Stimulated activated naive B cell treated with anti-CD40 and anti-IgM and Interleukin-4, amounts not matched to agents 10 μg/mL and 1 μg/mL and 100 μg/mL, for 72 hours (primary cell): ENCODE measurements at regions not wholly inside any gene's neighbourhood (a gene's known extent, or its start where the extent isn't known, plus 50 kb on each side); places are given as distances from the start of the nearest gene placed in this dataset.
A peak's percentile ranks its signal among the peaks of the same experiment; 100 is the strongest.
"Not testable (repeated sequence)": the region's sequence is repeated elsewhere in the genome, so short reads cannot be mapped to it uniquely, and the experiment has no call there.

Experiments used
- ATAC-seq, 2 donors: fragments of 150-1000 bp; cut with Tn5 transposase; replicated peaks; 2 replicates each; pipeline ENCODE4 v1.10.0; 2021; ENCODE audit warnings: moderate library complexity in 1 of 2
- DNase-seq: peaks from one replicate; pipeline ENCODE4 v3.0.0; 2021
- H3K27ac Mint-ChIP-seq: one replicate; pipeline ENCODE4 v1.8.0; 2022; ENCODE audit warnings: mild to moderate bottlenecking, mixed read lengths
- H3K27me3 Mint-ChIP-seq, 2 donors: one replicate each; pipeline ENCODE4 v1.8.0; 2022; ENCODE audit warnings: mixed read lengths in 2 of 2
- H3K36me3 Mint-ChIP-seq, 2 donors: one replicate each; pipeline ENCODE4 v1.8.0; 2022; ENCODE audit warnings: mixed read lengths in 2 of 2, mild to moderate bottlenecking in 1 of 2
- H3K4me1 Mint-ChIP-seq, 2 donors: one replicate each; pipeline ENCODE4 v1.8.0; 2022; ENCODE audit warnings: mixed read lengths in 2 of 2, mild to moderate bottlenecking in 1 of 2
- H3K4me3 Mint-ChIP-seq, 2 donors: one replicate each; pipeline ENCODE4 v1.8.0; 2022; ENCODE audit warnings: mild to moderate bottlenecking in 2 of 2, mixed read lengths in 2 of 2, moderate library complexity in 1 of 2
- H3K9me3 Mint-ChIP-seq, 2 donors: one replicate each; pipeline ENCODE4 v1.8.0; 2022; ENCODE audit warnings: mixed read lengths in 2 of 2, mild to moderate bottlenecking in 1 of 2

DNA sequence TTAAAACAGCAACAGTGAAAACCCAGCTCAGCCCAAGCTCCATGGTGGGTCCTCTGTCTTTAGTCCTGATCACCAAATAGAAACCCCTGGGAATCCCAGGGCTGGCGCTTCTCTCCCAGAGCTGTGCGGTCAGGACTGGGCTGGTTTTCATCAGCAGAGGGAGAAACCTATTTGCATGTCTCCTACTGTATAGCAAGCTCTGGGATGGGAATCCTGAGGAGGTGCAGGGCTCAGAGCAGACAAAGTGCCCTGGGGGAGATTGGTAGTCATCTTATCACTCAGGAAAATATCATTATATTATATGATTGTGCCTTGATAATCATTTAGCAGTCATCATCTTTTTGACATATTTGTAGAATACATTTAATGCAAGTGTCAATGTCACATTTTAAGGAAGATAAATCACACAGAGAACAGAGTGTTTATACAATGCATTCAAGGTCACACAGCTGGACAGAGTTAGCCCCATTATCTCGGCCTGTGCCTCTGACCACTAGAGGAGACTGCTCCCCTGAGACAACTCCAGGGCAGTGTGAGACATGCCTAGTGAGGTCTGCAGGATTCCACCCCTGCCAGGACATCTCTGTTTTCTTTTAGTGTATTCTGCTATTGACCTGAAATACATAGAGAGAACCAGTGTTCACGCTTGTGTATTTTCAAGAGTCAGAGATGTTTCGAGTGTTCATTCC, 818.6 kb downstream of the TMEM121 start:
- not testable (repeated sequence) for H3K9me3 Mint-ChIP-seq, H3K27ac Mint-ChIP-seq, DNase-seq, H3K36me3 Mint-ChIP-seq, H3K4me3 Mint-ChIP-seq, H3K27me3 Mint-ChIP-seq, ATAC-seq
- H3K4me1 Mint-ChIP-seq = peaks cover 10 to 17% of the 10 kb centered on the region in 2 donors

DNA sequence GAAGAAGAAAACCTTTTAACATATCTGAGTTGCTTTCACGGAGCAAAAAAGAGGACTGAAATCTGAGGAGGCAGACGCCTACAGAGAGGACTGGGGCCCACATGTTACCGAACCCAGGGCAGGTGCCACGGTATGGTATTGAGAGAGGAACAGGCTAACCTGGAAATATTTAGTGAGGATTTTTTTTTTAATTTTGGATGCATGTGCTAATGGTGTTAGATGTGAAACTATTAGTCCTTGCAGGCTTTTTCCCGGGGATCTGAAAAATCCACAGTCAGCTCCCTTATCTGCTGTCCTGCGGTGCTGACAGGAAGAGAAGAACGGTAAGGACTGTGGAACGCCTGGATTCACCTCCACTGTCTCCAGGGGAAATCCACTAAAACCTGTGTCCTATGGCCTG, 819.7 kb downstream of the TMEM121 start:
- peaks cover 10 to 18% of the 10 kb centered on the region in 2 donors for H3K4me1 Mint-ChIP-seq
- DNase-seq (no peak), ATAC-seq (no peak)
- H3K27me3 Mint-ChIP-seq = no peaks in the 10 kb centered on the region
- no peaks in the 10 kb centered on the region for H3K36me3 Mint-ChIP-seq
- no peak overlapping the region for H3K4me3 Mint-ChIP-seq
- H3K27ac Mint-ChIP-seq = no peak overlapping the region
- no peaks in the 10 kb centered on the region for H3K9me3 Mint-ChIP-seq

DNA sequence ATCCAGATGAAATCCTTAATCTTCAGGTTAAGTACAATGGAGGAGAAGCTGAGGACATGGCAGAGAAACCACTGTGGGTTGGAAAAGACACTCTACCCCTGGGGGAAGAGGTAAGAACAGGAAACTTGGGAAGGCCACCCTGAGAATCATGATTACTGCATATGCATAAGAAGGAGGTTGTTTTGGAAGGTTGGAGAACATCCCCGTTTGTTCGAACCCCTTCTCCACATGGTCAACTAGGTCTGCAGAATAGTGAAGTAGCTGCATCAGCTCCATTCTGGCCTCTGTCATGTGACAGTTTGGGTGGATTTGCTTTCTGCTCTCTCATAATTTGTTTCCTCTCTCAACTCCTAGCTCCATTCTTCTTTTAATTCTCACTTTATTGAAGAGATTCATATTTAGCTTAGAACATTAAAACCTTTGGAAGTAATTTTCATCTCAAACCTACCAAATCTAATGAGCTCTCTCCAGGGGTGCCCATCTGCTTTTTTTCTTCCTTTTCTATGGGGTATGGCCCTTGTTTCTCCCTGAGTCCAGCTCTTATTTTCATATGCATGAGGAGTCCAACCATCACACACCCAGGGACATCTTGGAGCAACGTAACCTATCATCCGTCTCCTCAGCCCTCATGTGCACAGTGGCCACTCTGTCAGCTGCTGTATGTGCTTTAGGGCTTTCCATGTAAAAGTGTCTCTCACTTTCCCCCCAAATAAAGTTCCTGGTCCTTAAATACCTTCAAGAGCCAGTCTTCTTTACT, 820.3 kb downstream of the TMEM121 start:
- ATAC-seq (no peak), DNase-seq (no peak)
- Mint-ChIP-seq H3K9me3 (no peaks in the 10 kb centered on the region), H3K36me3 (no peaks in the 10 kb centered on the region), H3K27me3 (no peaks in the 10 kb centered on the region), H3K27ac (no peak overlapping the region), H3K4me3 (no peak overlapping the region), H3K4me1 (peaks cover 10 to 18% of the 10 kb centered on the region in 2 donors)

DNA sequence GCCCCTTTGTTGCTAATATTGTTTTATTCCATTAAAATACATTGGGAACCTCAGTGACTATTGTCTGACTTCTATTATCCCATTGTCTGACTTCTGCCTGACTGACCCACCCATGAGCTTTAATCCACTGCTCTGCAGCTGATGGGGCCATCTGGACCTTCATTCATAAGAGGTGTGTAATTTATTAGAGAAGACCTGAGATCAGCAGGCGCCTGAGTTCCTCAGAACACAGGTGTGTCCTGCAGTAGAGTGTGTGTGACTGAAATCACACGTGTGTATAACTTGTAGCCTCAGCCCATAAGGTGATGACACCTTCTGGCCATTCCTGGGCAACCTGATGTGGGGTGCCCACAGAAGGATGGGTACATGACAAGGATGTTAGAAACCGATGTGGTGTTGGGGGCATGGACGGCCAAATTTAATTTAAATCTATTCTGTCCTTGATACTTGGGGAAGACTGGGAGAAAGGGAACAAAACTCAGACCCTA, 821.0 kb downstream of the TMEM121 start:
- H3K9me3 Mint-ChIP-seq = no peaks in the 10 kb centered on the region
- ATAC-seq (no peak), DNase-seq (no peak)
- no peaks in the 10 kb centered on the region for H3K27me3 Mint-ChIP-seq
- no peaks in the 10 kb centered on the region for H3K36me3 Mint-ChIP-seq
- peak overlapping the region; percentile 40 for H3K27ac Mint-ChIP-seq
- H3K4me3 Mint-ChIP-seq = no peak overlapping the region
- peaks cover 10 to 18% of the 10 kb centered on the region in 2 donors for H3K4me1 Mint-ChIP-seq

DNA sequence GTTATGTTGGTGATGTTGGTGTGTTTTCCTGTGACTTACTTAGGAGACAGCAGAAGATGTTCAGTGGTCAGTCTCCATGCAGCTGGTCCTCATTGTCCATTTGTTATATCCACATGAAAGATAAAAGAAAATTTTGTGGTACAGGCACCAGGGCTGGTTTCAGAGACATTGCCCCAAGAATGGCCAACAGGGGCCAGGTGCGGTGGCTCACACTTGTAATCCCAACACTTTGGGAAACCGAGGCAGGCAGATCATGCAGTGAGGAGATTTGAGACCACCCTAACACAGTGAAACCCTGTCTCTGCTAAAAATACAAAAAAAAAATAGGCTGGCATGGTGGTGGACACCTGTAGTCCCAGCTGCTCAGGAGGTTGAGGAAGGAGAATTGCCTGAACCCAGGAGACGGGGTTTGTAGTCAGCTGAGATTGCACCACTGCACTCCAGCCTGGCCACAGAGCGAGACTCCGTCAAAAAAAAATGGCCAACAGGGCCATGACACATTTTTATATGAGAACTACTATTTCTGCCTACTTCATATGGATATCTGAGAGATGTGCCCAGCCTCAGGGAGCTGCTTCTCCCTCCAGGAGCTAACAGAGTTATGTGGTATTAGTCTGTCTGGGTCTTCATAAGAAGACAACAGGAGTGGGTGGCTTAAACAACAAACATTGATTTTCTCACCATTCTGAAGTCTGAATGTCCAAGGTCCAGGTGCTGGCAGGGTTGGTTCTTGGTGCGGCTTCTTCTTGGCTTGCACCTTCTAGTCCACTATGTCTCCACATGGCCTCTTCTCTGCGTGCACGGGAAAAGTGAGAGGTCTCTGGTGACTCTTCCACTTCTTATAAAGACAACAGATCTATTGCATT, 821.7 kb downstream of the TMEM121 start:
- Mint-ChIP-seq H3K9me3 (no peaks in the 10 kb centered on the region), H3K36me3 (no peaks in the 10 kb centered on the region), H3K27ac (peak overlapping the region; percentile 17), H3K27me3 (no peaks in the 10 kb centered on the region), H3K4me3 (no peak overlapping the region), H3K4me1 (peaks cover 10 to 18% of the 10 kb centered on the region in 2 donors)
- ATAC-seq = no peak
- DNase-seq = no peak

DNA sequence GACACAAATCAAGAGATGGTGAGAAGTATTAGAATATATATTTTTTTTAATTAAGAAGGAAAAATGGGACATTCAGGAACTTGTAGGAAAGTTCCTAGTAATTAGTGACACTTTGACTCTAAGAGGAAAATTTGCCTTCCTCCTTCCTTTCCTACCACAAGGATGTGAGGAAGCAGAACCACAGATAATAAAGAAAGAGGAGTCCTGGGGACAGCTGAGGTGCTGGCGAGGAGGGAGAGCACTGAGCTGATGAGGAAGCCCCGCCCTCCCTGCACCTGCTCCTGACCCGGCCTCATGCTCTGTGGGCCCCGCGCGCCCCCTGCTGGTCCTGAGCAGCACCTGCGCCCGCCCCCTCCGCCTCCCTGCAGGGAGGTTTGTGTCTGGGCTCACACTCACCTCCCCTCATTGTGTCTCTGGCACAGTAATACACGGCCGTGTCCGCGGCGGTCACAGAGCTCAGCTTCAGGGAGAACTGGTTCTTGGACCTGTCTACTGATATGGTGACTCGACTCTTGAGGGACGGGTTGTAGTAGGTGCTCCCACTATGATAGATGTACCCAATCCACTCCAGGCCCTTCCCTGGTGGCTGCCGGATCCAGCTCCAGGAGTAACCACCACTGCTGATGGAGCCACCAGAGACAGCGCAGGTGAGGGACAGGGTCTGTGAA, 822.6 kb downstream of the TMEM121 start:
- not testable (repeated sequence) for H3K36me3 Mint-ChIP-seq
- peak overlapping the region; percentile 47 to 65 for H3K4me3 Mint-ChIP-seq
- peak; percentile 48 to 69 for ATAC-seq

DNA sequence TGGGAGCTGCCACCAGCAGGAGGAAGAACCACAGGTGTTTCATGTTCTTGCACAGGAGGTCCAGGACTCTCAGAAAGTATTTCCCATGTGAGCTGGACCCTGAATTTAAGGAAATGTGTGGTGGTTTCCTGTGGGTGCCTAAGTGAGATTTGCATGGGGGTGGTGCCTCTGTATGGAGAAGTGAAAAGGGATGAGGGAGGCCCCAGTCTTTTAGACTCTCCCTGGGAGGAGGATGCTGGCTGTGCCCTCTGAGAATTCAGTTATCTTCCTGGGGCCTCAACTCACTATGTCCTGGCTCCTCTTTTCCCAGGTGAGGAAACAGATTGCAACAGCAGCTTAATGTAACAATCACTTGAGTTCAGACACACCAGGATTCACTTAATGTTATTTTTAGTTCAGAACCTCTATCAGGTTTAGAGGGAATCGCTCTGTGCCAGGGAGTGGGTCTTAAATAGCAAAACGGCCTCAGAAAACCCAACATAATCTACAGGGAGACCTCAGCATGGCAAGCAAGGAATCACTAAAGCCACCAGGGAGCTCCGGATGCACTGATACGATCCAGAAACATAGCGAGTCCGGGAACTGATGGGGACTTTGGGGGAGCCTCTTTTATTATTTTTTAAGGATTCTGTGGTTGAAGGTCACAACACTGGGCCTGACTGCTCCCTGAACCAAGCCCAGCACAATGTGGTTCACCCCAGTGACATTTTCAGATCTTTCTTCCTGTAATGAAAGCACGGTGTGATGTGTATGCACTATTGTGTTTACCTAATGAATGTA, 823.5 kb downstream of the TMEM121 start:
- not testable (repeated sequence) for H3K27ac Mint-ChIP-seq

More for the DNA sequence above, 822.6 kb downstream of the TMEM121 start:
- not testable (repeated sequence) for H3K27ac Mint-ChIP-seq, H3K27me3 Mint-ChIP-seq, H3K9me3 Mint-ChIP-seq
- DNase-seq = peak; percentile 84
- H3K4me1 Mint-ChIP-seq = peaks cover 10 to 18% of the 10 kb centered on the region in 2 donors

DNA sequence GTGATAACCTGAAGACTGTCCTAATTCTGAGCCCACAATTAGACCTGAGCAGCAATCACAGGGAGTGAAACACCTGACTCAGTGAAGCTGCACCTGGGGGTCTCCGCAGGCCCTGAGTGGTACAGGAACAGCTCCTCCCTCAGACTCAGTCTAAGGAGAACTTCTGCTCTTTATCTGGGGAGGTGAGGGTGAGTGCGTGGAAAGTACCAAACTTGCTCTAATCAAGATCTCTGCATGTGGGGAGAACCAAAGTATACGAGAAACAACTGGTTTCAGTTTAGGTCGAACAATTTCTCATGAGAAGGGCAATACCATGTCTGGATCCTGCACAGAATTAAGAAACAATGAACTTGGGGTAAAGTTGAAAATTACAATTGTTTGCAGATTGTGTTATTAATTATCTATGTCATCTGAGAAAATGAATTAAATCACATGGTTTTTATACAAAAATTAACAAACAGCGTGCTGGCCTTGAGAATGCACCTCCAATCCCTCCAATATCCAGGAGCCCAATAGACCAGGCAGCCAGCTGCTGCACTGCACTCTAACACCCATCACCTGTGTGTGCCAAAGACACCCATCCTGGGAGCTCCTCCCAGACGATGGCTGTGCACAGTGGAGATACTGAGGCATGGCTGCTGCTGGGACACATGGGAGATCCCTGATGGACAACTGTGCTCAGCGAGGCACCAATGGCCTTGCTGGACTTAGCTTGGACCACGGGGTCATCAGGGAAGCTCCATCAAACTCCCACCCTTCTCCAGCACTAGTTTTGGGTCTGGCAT, 828.8 kb downstream of the TMEM121 start:
- DNase-seq, H3K36me3 Mint-ChIP-seq, H3K27me3 Mint-ChIP-seq, H3K9me3 Mint-ChIP-seq: not testable (repeated sequence)
- peak; percentile 29 to 40 for ATAC-seq
- H3K4me1 Mint-ChIP-seq = peaks cover 17 to 22% of the 10 kb centered on the region in 2 donors
- H3K4me3 Mint-ChIP-seq = peak overlapping the region; percentile 29 to 44
- H3K27ac Mint-ChIP-seq = peak overlapping the region; percentile 22

More for the DNA sequence above, 823.5 kb downstream of the TMEM121 start:
- not testable (repeated sequence) for H3K9me3 Mint-ChIP-seq, DNase-seq, H3K27me3 Mint-ChIP-seq, H3K36me3 Mint-ChIP-seq
- peak overlapping the region; percentile 30 to 31 for H3K4me3 Mint-ChIP-seq
- ATAC-seq = peak; percentile 49 to 69
- H3K4me1 Mint-ChIP-seq = peaks cover 11 to 23% of the 10 kb centered on the region in 2 donors

DNA sequence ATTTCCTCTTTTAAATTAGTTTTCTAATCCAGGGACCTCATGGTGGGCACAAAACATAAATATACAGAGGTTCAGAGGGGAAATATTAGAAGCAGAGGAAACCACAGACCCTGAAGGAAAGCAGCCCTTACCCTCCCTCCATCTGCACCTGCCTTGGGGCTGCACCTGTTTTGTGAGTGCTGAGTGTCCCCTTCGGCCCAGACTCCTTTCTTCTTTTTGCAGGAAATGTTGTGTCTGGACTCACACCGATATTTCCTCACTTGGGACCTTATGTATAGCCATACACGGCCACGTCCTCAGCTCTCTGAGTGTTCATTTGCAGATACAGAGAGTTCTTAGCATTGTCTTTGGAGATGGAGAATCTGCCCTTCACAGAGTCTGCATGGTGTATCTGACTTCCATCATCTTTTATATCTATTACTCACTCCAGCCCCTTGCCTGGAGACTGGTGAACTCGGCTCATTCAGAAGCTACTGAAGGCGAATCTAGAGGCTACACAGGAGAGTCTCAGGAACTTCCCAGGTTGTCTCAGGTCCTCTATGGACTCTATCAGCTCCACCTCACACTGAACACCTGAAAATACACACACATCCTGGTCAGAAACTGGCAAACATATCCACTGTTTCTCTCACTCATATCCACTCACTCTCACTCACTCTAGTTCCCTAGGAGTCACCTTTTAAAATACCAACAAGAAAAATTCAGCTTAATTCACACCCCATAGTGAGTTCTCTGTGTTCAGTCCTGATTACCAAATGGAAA, 829.7 kb downstream of the TMEM121 start:
- not testable (repeated sequence) for DNase-seq, H3K9me3 Mint-ChIP-seq, H3K27me3 Mint-ChIP-seq, H3K36me3 Mint-ChIP-seq
- peak; percentile 24 to 64 for ATAC-seq
- Mint-ChIP-seq H3K4me1 (peaks cover 17 to 22% of the 10 kb centered on the region in 2 donors), H3K4me3 (peak overlapping the region in 1 of 2 donors; percentile 20), H3K27ac (peak overlapping the region; percentile 68)

DNA sequence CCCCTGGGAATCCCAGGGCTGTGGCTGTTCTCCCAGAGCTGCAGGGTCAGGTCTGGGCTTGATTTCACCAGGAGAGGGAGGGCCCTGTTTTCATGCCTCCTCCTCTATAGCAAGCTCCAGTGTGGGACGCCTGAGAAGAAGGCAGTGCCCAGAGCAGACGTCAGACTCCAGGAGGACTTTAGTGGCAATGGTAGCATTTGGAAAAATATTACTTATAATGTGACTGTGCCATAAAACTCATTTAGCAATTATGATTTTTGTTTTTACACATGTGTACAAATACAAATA, 830.2 kb downstream of the TMEM121 start:
- not testable (repeated sequence) for H3K27me3 Mint-ChIP-seq, DNase-seq, H3K9me3 Mint-ChIP-seq, H3K36me3 Mint-ChIP-seq
- ATAC-seq = peak in 1 of 2 donors; percentile 2
- Mint-ChIP-seq H3K4me1 (peaks cover 17 to 22% of the 10 kb centered on the region in 2 donors), H3K4me3 (peak overlapping the region in 1 of 2 donors; percentile 20), H3K27ac (peak overlapping the region; percentile 68)

DNA sequence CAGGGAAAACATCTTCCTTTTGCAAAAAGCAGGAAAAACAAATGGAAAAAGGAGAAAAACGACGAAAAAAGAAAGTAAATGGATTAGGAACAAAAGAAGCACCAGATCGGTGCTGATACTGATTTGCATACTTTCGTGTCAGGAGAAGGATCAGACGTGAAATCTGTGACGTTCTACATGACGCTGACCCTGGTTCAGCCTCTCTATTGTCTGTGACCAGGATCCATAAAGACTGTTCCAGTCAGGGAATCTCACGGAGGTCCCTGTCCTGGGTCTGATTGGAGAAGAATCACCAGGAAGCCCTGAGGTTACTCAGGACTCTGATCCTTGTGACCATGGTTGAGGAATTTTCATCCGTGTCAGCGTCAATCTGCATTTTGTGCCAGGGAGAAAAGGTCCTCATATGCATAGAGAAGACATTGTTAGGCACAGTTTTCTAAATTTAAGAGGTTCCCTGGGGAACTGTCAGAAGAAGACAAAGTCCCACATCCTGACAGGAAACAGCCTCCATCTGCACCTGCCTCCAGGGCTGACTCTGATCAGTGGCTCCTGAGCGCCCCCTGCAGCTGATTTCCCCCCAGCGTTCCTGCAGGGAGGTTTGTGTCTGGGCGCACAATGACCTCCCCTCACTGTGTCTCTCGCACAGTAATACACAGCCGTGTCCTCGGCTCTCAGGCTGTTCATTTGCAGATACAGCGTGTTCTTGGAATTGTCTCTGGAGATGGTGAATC, 832.9 kb downstream of the TMEM121 start:
- ATAC-seq = peak; percentile 62 to 77
- H3K9me3 Mint-ChIP-seq, H3K36me3 Mint-ChIP-seq, H3K27ac Mint-ChIP-seq, H3K27me3 Mint-ChIP-seq: not testable (repeated sequence)
- DNase-seq = peak; percentile 49
- peaks cover 17 to 22% of the 10 kb centered on the region in 2 donors for H3K4me1 Mint-ChIP-seq
- H3K4me3 Mint-ChIP-seq = peak overlapping the region; percentile 36 to 39

DNA sequence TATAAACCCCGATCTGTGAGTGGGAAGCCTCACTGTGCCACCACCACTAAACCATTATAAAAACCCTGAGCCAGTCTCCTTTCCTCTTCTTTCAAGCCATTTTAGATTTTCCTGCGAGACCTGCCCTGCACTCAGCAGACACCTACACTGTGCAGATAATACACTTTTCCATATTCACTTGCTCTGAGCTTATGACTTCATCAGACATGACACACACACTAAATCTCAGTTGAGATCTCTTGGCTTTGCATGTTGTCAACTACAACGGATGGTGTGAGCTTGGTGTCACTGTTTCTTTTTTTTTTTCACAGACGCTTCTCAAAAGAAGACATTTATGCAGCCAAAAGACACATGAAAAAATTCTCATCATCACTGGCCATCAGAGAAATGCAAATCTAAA, 839.0 kb downstream of the TMEM121 start:
- not testable (repeated sequence) for H3K27me3 Mint-ChIP-seq, H3K27ac Mint-ChIP-seq, DNase-seq, H3K9me3 Mint-ChIP-seq, ATAC-seq, H3K36me3 Mint-ChIP-seq, H3K4me1 Mint-ChIP-seq, H3K4me3 Mint-ChIP-seq
